ENCODE measurements at regions not wholly inside any gene's neighbourhood (a gene's known extent, or its start where the extent isn't known, plus 50 kb on each side); places are given as distances from the start of the nearest gene placed in this dataset.

DNA sequence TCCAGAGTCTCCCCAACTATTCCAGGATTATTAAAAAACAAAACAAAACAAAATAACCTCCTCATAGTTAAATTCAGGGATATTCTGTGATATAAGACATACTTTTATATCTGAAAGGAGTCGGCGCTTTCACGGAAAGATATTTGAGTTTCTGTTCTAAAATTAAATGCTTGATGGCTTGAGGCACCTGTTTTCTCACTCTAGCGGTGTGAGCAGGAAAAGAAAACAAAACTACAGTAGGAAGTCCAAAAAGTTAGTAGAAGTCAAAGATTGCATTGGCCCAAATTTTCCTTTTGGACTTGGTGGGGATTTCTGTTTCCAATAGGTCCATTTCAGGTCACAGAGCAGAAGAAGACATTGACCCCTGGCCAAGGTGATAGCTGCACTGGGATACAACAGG lies 716.1 kb upstream of the POT1 start:
- TF ChIP-seq, protein P1, sequence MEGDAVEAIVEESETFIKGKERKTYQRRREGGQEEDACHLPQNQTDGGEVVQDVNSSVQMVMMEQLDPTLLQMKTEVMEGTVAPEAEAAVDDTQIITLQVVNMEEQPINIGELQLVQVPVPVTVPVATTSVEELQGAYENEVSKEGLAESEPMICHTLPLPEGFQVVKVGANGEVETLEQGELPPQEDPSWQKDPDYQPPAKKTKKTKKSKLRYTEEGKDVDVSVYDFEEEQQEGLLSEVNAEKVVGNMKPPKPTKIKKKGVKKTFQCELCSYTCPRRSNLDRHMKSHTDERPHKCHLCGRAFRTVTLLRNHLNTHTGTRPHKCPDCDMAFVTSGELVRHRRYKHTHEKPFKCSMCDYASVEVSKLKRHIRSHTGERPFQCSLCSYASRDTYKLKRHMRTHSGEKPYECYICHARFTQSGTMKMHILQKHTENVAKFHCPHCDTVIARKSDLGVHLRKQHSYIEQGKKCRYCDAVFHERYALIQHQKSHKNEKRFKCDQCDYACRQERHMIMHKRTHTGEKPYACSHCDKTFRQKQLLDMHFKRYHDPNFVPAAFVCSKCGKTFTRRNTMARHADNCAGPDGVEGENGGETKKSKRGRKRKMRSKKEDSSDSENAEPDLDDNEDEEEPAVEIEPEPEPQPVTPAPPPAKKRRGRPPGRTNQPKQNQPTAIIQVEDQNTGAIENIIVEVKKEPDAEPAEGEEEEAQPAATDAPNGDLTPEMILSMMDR (conservative IDR thresholded peaks at IDR 0.05): no peak
- no peak for TF ChIP-seq EZH2 (IDR thresholded peaks at IDR 0.05; ENCODE audit: low read depth)
